Fibroblast of mammary gland (primary cell): ENCODE measurements at regions not wholly inside any gene's neighbourhood (a gene's known extent, or its start where the extent isn't known, plus 50 kb on each side); places are given as distances from the start of the nearest gene placed in this dataset.
A peak's percentile ranks its signal among the peaks of the same experiment; 100 is the strongest.

Source experiments
- DNase-seq: peaks from one replicate; pipeline ENCODE4 v3.0.0-alpha.2; 2010; ENCODE audit warnings: low read depth
- H3K4me3 ChIP-seq: 2 replicates; pipeline ENCODE4 v1.5.1; 2011; ENCODE audit warnings: low read depth, mild to moderate bottlenecking, low read length, moderate library complexity; ENCODE audit not compliant: control insufficient read depth
- CTCF ChIP-seq: conservative IDR thresholded peaks from 2 replicates; pipeline ENCODE4 v1.5.1; 2011; ENCODE audit warnings: low read depth, low read length, inconsistent platforms; ENCODE audit not compliant: control insufficient read depth, insufficient read depth

GRCh38 chr21:35628316-35628715 is 432.0 kb downstream of the SETD4 start:
- no peak overlapping the region for H3K4me3 ChIP-seq
- TF ChIP-seq CTCF, result no peak
- no peak for DNase-seq

- TF ChIP-seq CTCF, result no peak
- H3K4me3 ChIP-seq, result no peak overlapping the region
- no peak for DNase-seq
Observed at GRCh38 chr21:35627462-35627861, 432.9 kb downstream of the SETD4 start.

- DNase-seq, result no peak
- no peak for TF ChIP-seq CTCF
- no peak overlapping the region for H3K4me3 ChIP-seq
Observed at GRCh38 chr21:35625576-35625975, 434.8 kb downstream of the SETD4 start.

GRCh38 chr21:35624901-35625300 is 435.4 kb downstream of the SETD4 start:
- no peak for TF ChIP-seq CTCF
- H3K4me3 ChIP-seq, result no peak overlapping the region
- no peak for DNase-seq

- TF ChIP-seq CTCF, result no peak
- no peak for DNase-seq
- H3K4me3 ChIP-seq, result no peak overlapping the region
Observed at GRCh38 chr21:35622612-35623011, 437.7 kb downstream of the SETD4 start.

GRCh38 chr21:35619184-35619583 is 441.1 kb downstream of the SETD4 start:
- H3K4me3 ChIP-seq, result no peak overlapping the region
- no peak for TF ChIP-seq CTCF
- DNase-seq, result peak; percentile 88

- DNase-seq, result no peak
- no peak for TF ChIP-seq CTCF
- H3K4me3 ChIP-seq, result no peak overlapping the region
Observed at GRCh38 chr21:35617491-35617890, 442.8 kb downstream of the SETD4 start.
